HG03565 (cell line): ENCODE measurements at regions not wholly inside any gene's neighbourhood (a gene's known extent, or its start where the extent isn't known, plus 50 kb on each side); places are given as distances from the start of the nearest gene placed in this dataset.
"Not testable (repeated sequence)": the region's sequence is repeated elsewhere in the genome, so short reads cannot be mapped to it uniquely, and the experiment has no call there.

Source experiments
- ATAC-seq: cut with Tn5 transposase; IDR thresholded peaks from one replicate; pipeline ENCODE4 v1.9.1; 2021; ENCODE audit warnings: mild to moderate bottlenecking, moderate library complexity; ENCODE audit not compliant: unreplicated experiment

DNA sequence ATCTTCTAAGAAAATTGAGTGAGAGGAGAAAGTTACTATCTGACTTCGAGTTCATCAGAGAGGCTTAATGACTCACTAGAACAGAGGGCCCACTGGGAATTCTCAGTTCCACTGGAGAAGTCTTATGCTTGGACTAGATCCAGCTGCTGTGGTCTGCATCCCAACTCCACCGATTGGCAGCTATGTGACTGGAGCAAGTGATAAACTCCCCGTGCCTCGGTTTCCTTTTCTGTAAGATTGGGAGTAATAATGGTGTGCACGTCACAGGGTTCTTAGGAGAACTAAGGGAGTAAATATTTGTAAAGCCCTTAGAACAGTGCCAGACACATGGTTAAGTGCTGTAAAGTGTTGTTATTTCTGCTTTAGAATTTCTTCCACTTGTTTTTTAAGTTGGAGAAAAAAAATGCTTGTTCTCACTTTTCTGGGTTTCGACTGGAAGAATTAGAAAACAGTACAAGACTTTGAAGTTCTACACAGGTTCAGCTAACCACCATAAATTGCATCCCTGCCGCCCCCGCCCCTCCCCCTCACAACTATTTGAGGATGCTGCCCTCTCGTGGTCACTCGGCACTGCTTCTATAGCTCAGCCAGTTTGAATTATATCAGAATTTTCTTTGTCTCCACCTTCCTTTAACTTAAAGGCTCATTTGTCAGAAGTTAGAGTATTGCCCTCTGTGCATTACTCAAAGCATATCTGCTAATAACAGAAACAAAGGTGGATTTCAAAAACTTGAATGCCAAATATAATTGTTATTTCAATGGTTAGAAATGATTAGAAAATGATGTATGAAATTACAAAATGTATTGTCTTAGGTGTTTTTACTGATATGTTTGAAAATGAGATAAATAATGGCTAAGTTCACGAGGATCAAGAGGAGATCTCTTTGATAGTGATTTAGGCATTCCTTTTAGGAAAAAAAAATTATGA, 95.0 kb upstream of the IFNGR1 start:
- ATAC-seq: no peak

GRCh38 chr6:137313211-137313610, 94.0 kb upstream of the IFNGR1 start:
- no peak for ATAC-seq

DNA sequence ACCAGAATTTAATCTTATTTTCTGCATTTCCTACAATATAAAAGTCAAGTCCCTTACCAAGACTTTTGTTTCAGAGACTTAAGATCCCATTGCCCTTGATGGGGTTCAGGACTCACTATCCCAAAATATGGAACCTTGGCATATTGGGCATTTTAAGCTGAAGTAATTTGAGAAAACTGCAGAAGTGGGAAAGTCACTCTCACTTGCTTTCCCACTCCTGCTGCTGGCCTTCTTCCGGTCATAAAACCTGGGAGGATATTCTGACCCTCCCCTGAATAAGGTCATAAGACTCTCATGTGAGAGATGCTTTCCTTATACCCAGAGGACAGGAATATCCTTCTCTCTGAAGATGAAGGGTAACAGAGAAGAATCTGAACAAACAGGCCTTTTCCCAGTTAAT, 92.8 kb upstream of the IFNGR1 start:
- no peak for ATAC-seq

DNA sequence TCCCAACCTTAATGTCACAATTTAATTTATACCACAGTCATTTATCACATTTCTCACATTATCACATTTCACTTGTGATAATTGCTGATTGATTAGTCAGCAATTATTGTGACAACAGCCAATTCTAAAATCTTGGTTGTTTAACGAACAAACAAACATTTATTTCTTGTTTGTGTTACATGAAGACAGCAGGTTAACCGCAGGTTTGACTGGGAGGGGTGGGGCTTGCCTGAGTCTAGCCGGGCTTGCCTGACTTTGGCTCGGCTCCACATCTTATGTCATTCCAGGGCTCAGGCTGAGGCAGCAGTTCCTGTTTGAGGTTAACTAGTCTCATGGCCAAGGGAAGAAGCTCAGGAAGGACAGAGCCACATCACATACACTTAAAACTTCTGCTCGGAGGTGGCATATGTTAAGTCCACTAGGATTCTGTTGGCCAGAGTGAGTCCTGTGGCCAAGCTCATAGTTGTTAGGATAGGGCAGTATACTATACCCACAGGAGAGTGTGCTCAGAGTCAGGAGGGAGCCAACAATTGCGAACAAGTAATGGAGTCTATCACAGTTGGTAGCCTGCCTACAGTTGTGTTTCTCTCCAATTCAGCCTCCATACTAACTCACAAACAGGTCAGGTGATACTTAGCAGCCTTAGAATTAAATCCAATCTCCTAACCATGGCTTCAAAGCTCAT, 90.0 kb upstream of the IFNGR1 start:
- ATAC-seq: no peak

- ATAC-seq: no peak
Measured at GRCh38 chr6:137307163-137307854, 88.1 kb upstream of the IFNGR1 start.

- ATAC-seq: no peak
Measured at GRCh38 chr6:137305691-137306090, 86.5 kb upstream of the IFNGR1 start.

GRCh38 chr6:137304020-137304780, 85.0 kb upstream of the IFNGR1 start:
- ATAC-seq: no peak

DNA sequence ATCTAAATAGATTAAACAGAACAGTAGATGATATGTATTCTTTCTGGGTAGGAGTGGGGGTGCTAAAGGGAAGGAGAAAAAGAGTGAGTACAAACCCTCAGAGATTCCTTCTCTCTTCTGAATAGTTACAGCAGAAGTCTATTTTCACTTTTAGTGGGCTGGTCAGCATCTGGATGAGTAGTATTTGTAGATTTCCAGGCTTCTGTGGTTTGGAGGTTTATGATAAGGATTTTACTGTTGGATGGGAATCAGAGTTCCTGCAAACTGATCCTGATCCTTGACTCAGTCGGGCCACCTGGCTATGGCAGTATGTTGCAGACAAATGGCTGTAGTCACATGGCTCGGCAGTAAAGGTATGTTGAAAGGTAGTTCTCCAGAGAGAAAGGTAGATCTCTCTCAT, 84.3 kb upstream of the IFNGR1 start:
- ATAC-seq: no peak

GRCh38 chr6:137299681-137300080, 80.5 kb upstream of the IFNGR1 start:
- ATAC-seq: no peak

GRCh38 chr6:137297887-137298286, 78.7 kb upstream of the IFNGR1 start:
- ATAC-seq: no peak

GRCh38 chr6:137292326-137292725, 73.1 kb upstream of the IFNGR1 start:
- not testable (repeated sequence) for ATAC-seq

- ATAC-seq: no peak
Measured at GRCh38 chr6:137291441-137291840, 72.3 kb upstream of the IFNGR1 start.

- no peak for ATAC-seq
Measured at GRCh38 chr6:137290601-137291261, 71.5 kb upstream of the IFNGR1 start.

- ATAC-seq: no peak
Measured at GRCh38 chr6:137286916-137287315, 67.7 kb upstream of the IFNGR1 start.

- ATAC-seq: no peak
Measured at GRCh38 chr6:137286368-137286767, 67.2 kb upstream of the IFNGR1 start.

DNA sequence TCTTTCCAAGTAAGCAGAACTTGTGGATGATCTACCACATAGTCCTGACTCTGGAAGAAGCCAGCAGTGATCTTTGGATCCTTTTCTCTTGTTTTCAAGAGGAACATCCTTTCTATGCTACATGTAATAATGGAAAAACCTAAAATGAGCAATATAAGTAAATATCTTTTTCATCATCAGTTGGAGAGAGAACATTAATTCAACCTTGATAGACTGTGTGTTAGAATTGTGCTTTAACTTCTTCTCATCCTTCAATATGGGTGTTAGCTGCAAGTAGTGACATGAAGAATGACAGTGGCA, 65.6 kb upstream of the IFNGR1 start:
- ATAC-seq: no peak

DNA sequence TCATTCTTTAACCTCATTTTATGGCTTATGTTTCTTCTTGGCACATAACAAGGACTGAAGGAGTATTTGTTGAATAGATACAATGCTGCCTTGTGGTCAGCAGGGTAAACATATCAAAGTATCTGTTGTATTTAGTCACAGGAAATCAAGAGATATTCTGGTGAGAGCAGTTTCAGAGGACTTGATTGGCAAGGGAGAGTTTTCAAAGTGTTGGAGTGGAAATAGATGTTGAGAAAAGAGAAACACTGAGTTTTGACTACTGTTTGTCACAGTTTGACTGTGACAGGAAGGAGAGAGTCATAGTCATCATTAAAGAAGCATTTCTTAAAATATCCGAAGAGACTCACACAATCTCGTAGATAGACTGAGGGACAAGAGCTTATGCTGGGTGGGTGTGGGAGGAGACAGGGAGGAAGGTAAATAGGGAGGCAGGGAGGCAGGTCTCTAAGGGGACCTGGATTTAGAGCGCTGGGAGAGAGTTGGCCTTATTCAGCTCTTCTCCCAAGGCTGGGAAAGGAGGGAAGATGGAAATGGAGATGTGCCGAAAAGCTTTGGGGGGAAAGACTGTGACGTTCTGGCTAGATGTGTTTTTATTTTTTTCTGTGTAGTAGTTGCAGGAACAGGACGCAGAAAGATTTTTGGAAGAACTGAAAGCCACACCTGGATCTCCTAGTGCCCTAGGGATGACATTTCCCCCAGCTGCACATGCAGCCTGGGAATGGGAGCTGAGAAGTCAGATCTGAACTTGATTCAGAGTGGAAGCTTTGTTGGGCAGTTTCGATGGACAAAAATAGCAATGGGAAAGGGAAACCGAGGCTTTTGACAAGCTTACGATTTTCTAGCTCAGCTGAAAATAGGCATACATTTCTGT, 65.0 kb upstream of the IFNGR1 start:
- ATAC-seq: peak; percentile 80

- ATAC-seq: no peak
Measured at GRCh38 chr6:137283080-137283479, 63.9 kb upstream of the IFNGR1 start.

DNA sequence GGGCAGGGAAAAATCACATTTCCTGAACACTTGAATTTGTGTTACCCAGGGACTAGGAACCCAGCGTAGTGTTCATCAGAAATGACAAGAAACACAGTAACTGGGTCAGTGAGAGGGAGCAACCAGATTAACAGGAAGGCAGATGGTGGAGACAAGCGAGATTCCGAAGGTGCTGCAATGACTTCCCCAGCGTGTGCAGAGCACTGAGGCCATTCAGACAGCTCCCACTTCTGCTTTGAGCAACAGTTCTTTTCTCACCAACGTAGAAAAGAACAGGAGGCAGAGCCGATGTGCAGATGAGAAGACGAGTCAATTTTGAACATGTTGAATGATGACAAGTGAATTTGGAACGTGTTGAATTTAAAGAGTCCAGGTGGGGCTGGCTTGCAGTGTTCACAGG, 63.1 kb upstream of the IFNGR1 start:
- ATAC-seq: no peak

- ATAC-seq: not testable (repeated sequence)
Measured at GRCh38 chr6:137279279-137279678, 60.1 kb upstream of the IFNGR1 start.
